ENCODE measurements at regions not wholly inside any gene's neighbourhood (a gene's known extent, or its start where the extent isn't known, plus 50 kb on each side); places are given as distances from the start of the nearest gene placed in this dataset.
"Not testable (repeated sequence)": the region's sequence is repeated elsewhere in the genome, so short reads cannot be mapped to it uniquely, and the experiment has no call there.

DNA sequence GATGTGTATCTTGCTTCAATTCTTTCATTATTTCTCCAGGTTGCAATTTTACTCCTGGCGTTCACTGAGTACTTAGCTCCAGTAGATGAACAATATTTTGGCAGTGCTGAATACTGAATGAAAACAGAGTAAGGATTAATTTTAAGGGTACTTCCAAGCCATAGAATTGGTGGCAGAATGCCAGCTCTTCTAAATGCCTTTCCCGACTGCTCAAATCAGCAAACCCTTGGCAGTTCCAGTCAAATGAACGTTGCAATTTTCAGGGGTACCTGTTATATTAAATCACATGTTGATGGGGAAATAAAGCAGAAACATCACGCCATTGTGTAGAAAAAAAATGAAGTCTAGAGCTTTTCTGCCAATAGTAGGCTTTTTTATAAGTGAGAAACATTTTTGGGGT, 282.4 kb upstream of the RPS23 start:
- no peak for DNase-seq (ENCODE audit: low spot score)
- intact Hi-C loops (cut with DNase I): no loop called here

- intact Hi-C loops (cut with DNase I): loop anchor here (10.0 kb wide), 1 partner anchor 187 kb away; no protein-coding TSS in a partner anchor
- DNase-seq (ENCODE audit: low spot score): no peak
These were observed 273.8 kb upstream of the RPS23 start for GRCh38 chr5:82551840-82552385.

GRCh38 chr5:82551192-82551591, 273.0 kb upstream of the RPS23 start:
- no peak for DNase-seq (ENCODE audit: low spot score)
- intact Hi-C loops (cut with DNase I): loop anchor here (10.0 kb wide), 1 partner anchor 186 kb away; no protein-coding TSS in a partner anchor

DNA sequence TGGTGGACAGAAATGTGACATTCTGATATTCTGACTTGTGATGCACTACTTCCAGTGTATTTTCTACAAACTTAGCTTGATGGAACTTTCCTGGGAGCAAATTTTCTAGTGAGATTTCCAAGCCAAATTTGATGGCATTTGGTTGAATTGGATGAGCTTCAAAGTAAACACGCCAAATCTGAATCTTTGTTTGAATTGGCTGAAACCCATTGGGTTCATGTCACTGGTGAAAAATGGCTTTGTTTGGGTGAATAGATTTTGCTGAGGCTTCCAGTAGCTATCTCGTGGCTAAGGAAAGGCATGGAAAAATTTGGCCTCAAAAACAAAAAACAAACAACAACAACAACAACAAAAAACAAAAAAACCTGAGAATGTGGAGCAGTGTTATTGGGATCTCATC, 271.1 kb upstream of the RPS23 start:
- intact Hi-C loops (cut with DNase I): no loop called here
- DNase-seq (ENCODE audit: low spot score): no peak

DNA sequence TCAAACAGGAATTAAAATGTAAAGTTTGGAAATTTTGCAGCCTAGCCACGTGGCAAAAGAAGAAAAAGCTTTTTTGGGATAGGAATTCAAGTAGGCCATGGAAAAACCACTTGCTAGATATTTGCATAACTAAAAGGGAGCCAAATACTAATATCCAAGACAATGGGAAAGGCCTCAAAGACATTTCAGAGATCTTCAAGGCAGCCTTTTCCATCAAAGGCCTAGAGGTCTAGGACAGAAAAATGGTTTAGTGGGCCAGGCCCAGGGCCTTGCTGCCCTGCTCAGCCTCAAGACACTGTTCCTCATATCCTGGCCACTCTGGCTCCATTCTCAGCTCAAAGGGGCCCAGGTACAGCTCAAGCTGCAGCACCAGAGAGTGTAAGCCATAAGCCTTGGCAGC, 265.9 kb upstream of the RPS23 start:
- no peak for DNase-seq (ENCODE audit: low spot score)
- intact Hi-C loops (cut with DNase I): no loop called here

- intact Hi-C loops (cut with DNase I): no loop called here
- DNase-seq (ENCODE audit: low spot score): no peak
These were observed 262.1 kb upstream of the RPS23 start for GRCh38 chr5:82540301-82540700.

DNA sequence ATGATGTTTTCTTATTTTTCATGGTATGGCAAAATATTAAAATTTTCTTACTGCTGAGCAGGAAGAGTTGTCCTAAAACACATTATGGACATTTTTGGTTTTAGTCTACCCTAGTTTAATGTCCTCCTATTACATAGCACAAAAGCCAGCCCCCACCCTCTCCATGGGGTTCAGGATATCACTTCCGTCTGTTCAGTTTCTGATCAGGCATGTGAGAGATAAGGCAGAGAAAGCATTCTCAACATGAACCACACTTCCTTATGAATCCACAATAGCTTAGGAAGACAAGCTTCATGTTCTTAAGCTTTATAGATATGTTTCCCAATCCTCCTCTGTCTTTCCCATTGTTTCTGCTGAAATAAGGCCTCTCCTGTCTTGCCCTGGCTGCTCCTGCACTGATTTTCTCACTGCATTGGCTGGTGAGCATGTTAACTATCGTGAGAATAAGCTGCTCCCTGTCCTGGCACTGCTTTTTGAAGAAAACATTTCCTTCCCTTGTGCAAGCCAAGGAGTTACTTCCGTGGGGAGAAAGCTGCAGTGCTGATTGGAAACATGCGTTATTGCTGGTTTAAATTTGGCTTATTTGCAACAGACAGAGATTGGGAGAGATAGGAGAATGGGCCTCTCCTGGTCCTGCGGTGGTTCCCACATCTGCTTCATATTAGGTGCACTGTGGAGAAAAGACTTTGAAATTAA, 260.3 kb upstream of the RPS23 start:
- intact Hi-C loops (cut with DNase I): no loop called here

GRCh38 chr5:82537687-82538306, 259.6 kb upstream of the RPS23 start:
- intact Hi-C loops (cut with DNase I): no loop called here
- no peak for DNase-seq (ENCODE audit: low spot score)

More for the DNA sequence above, 260.3 kb upstream of the RPS23 start:
- no peak for DNase-seq (ENCODE audit: low spot score)

GRCh38 chr5:82534986-82535385, 256.8 kb upstream of the RPS23 start:
- no peak for DNase-seq (ENCODE audit: low spot score)

GRCh38 chr5:82532075-82532474, 253.9 kb upstream of the RPS23 start:
- intact Hi-C loops (cut with DNase I): not testable (repeated sequence)

More at GRCh38 chr5:82534986-82535385, 256.8 kb upstream of the RPS23 start:
- intact Hi-C loops (cut with DNase I): no loop called here

GRCh38 chr5:82526540-82526939, 248.4 kb upstream of the RPS23 start:
- intact Hi-C loops (cut with DNase I): no loop called here
- DNase-seq (ENCODE audit: low spot score): no peak

More at GRCh38 chr5:82532075-82532474, 253.9 kb upstream of the RPS23 start:
- not testable (repeated sequence) for DNase-seq (ENCODE audit: low spot score)

DNA sequence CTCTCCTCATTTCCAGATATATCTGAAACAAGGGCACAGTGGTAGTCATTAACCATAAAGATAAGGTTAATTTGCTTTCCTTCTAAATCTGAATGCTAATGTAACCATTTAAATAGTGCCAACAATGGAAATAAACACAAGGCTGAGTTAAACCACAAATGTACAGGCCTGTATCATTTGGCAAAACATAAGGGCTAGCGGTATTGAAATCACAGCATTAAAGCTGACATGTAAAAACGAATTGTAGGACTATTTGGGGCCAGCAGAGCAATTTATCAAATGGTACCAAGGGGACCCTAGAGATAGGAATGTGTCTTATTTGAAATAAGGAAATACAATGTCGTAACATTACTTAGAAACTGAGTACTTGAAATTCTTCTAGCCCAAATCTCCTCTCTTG, 247.5 kb upstream of the RPS23 start:
- no peak for DNase-seq (ENCODE audit: low spot score)
- intact Hi-C loops (cut with DNase I): no loop called here

GRCh38 chr5:82523633-82524032, 245.5 kb upstream of the RPS23 start:
- intact Hi-C loops (cut with DNase I): no loop called here
- no peak for DNase-seq (ENCODE audit: low spot score)

DNA sequence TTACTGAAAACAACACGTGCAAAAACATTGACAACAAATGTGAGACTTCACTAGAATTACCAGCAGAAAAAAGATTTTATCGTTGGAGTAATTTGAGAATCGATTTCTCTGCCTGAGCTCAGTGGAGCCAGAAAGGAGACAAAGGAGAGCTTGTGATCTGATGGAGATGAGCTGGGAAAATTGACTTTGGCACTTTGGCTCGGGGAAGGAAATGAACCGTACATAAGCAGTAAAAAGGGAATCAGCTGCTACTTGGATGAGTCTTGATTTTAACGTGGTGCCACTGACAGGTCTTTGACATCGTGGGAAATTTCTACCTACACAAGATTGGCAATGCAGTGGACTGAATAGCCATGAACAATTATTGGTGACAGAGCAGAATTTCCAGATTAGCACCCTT, 244.7 kb upstream of the RPS23 start:
- intact Hi-C loops (cut with DNase I): no loop called here

DNA sequence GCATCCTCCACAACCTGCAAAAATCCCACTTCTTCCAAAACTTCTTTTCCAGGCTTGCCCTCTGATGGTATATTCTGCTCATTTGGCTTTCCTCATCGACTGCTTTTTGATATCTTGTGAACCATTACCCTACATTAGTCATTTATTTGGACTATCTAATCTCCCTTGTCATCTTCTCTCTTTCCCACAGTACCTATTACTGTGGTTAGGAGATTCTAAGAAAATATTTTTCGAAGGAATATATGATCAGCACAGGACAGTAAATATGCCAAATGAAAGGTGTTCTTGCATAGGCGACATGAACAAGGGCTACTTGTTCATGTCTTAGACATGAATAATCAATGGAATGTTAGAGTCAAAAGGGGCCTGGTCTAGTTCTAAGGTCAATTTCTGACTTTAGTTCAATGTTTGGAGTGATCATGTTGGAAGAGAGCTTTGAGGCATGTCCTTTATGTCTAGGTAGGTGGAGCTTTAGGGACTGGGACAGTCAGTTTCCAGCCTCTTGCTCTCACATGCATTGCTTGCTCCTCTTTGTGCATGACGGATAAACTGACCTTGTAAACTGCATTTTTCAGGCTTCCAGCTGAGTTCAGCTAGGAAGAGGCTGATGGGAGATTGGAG, 243.4 kb upstream of the RPS23 start:
- DNase-seq (ENCODE audit: low spot score): no peak
- intact Hi-C loops (cut with DNase I): no loop called here

More for the DNA sequence above, 244.7 kb upstream of the RPS23 start:
- no peak for DNase-seq (ENCODE audit: low spot score)

- intact Hi-C loops (cut with DNase I): no loop called here
- DNase-seq (ENCODE audit: low spot score): no peak
These were observed 241.4 kb upstream of the RPS23 start for GRCh38 chr5:82519558-82519957.

DNA sequence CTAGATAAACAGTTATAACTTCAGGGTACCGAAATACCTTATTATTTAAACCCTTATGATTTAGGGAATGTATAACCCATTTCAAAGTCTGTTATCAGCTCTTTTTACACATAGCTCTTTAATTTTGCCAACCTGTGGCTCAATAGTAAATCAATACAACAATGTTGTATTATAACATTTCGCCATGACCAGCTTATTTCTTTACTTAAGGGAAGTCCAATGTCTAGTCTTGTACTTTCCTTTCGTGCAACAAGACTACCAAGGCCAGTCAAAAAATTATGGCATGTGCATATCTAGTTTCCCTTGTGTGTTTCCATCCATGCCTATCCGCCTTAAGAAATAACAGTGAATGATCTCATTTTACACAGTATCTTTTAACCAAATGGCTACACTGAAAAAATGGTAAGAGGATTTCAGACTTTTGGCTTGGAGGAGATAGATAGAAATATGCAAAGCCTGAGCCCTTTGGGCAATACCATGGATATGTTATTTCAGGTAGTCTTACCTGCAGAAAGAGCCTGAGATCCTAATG, 239.5 kb upstream of the RPS23 start:
- no peak for DNase-seq (ENCODE audit: low spot score)
- intact Hi-C loops (cut with DNase I): no loop called here

DNA sequence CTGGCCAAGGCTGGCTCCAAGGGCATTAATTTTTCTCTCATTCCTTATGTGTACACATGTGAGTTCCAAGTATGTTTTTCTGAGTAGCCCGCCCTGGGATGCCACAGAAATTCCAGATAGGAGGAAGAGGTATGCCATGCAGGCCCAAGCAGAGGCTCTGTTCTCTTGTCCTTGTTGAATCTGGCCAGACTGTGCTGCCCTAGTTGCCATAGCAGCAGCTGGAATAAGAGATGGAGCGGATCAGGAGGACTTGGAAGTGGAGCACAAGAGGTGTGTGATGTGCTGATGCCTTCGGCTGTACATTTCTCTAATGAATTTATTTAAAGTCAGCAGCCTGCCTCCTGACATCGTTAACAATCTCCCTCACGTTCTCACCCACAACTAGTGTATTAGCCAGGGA, 235.6 kb upstream of the RPS23 start:
- intact Hi-C loops (cut with DNase I): no loop called here
- DNase-seq (ENCODE audit: low spot score): no peak

DNA sequence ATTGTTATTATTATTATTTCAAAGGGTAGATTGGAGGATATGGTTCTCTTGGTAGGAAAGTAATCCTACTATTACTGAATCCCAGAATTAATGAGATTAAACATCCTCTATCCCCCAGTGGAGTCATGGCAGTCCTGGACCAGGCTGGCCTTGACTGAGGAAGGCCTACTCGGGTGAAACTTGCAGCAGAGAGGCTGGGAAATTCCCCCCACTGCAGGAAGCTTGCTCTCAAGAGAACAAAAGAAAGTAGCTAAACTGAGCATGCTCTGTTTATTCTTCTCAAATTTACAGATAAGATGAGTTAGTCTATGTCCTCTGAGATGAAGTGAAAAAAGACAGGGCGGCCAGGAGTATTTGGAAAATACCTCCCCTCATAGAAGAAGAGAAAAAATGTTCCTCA, 233.9 kb upstream of the RPS23 start:
- intact Hi-C loops (cut with DNase I): no loop called here
- no peak for DNase-seq (ENCODE audit: low spot score)

- intact Hi-C loops (cut with DNase I): no loop called here
- DNase-seq (ENCODE audit: low spot score): no peak
These were observed 233.0 kb upstream of the RPS23 start for GRCh38 chr5:82511134-82511533.
